HepG2 (cell line): ENCODE measurements at regions not wholly inside any gene's neighbourhood (a gene's known extent, or its start where the extent isn't known, plus 50 kb on each side); places are given as distances from the start of the nearest gene placed in this dataset.

Experiments used
- CTCF ChIP-seq: sonication (generic); formaldehyde crosslinking; IDR thresholded peaks from 2 replicates; pipeline ENCODE4 v1.5.0; 2020; ENCODE audit warnings: mild to moderate bottlenecking, missing genetic modification reagents, moderate library complexity
- FOSL2 ChIP-seq: sonication (generic); formaldehyde crosslinking; IDR thresholded peaks from 2 replicates; pipeline ENCODE4 v1.4.0; 2020; ENCODE audit warnings: missing genetic modification reagents
- GATAD2A ChIP-seq: IDR thresholded peaks from 2 replicates; pipeline ENCODE4 v1.6.1; 2016
- GMEB2 ChIP-seq: IDR thresholded peaks from 2 replicates; pipeline ENCODE4 v1.6.1; 2016; ENCODE audit warnings: missing biosample characterization, missing genetic modification reagents, low read depth
- NR2F6 ChIP-seq, 2 experiments: IDR thresholded peaks; 2 replicates each; pipeline ENCODE4 v1.6.1; 2016; ENCODE audit warnings: antibody characterized with exemption in 1 of 2, mild to moderate bottlenecking in 1 of 2
- PRDM10 ChIP-seq: sonication (generic); formaldehyde crosslinking; IDR thresholded peaks from 2 replicates; pipeline ENCODE4 v1.4.0; 2020; ENCODE audit warnings: low read depth, missing genetic modification reagents
- RAD21 ChIP-seq: fragments of 450-650 bp; formaldehyde crosslinking; IDR thresholded peaks from 2 replicates; pipeline ENCODE4 v1.5.0; 2020; ENCODE audit warnings: mild to moderate bottlenecking
- STAT6 ChIP-seq: sonication (generic); formaldehyde crosslinking; IDR thresholded peaks from 2 replicates; pipeline ENCODE4 v1.4.0; 2020; ENCODE audit warnings: missing genetic modification reagents, mild to moderate bottlenecking, borderline replicate concordance
- SUZ12 ChIP-seq: fragments of 150-350 bp; IDR thresholded peaks from 2 replicates; pipeline ENCODE4 v1.6.1; 2014; ENCODE audit warnings: low read depth, low read length
- TEAD3 ChIP-seq: optimal IDR thresholded peaks from 2 replicates; pipeline ENCODE3; 2016; ENCODE audit warnings: borderline replicate concordance
- XRCC5 ChIP-seq: fragments of 200-400 bp; formaldehyde crosslinking; optimal IDR thresholded peaks from 2 replicates; pipeline ENCODE3; 2017; ENCODE audit warnings: mild to moderate bottlenecking, low read length
- ZBTB37 ChIP-seq: sonication (generic); formaldehyde crosslinking; IDR thresholded peaks from 2 replicates; pipeline ENCODE4 v1.4.0; 2020; ENCODE audit warnings: mild to moderate bottlenecking, missing genetic modification reagents
- ZKSCAN8 ChIP-seq: IDR thresholded peaks from 2 replicates; pipeline ENCODE4 v1.6.1; 2016; ENCODE audit warnings: borderline replicate concordance, missing genetic modification reagents, missing compliant biosample characterization
- ZMYM4 ChIP-seq: sonication (generic); formaldehyde crosslinking; IDR thresholded peaks from 2 replicates; pipeline ENCODE4 v1.8.1; 2023; ENCODE audit warnings: mild to moderate bottlenecking, missing genetic modification reagents
- ZNF205 ChIP-seq: IDR thresholded peaks from 2 replicates; pipeline ENCODE4 v1.6.1; 2018; ENCODE audit warnings: missing biosample characterization, missing genetic modification reagents
- ZNF362 ChIP-seq: sonication (generic); formaldehyde crosslinking; IDR thresholded peaks from 2 replicates; pipeline ENCODE4 v1.4.0; 2020; ENCODE audit warnings: missing genetic modification reagents, mild to moderate bottlenecking, borderline replicate concordance
- ZSCAN31 ChIP-seq: sonication (generic); formaldehyde crosslinking; IDR thresholded peaks from 2 replicates; pipeline ENCODE4 v1.5.0; 2020; ENCODE audit warnings: low read depth, mild to moderate bottlenecking, missing genetic modification reagents

- TF ChIP-seq ZSCAN31 (CRISPR knock-in tag) (no peak), ZKSCAN8 (CRISPR knock-in tag) (no peak), NR2F6 (IDR thresholded peaks at IDR 0.05) (no peak), NR2F6 (CRISPR knock-in tag; IDR thresholded peaks at IDR 0.05) (0 out of 2 replicates have a peak, but pooled peaks have one; percentile 9), ZBTB37 (CRISPR knock-in tag) (no peak), ZNF205 (CRISPR knock-in tag) (0 out of 2 replicates have a peak, but pooled peaks have one; percentile 37), XRCC5 (peak; percentile 59), ZNF362 (CRISPR knock-in tag) (peak; percentile 68), CTCF (CRISPR knock-in tag) (peak; percentile 83), TEAD3 (CRISPR knock-in tag) (peak; percentile 54), FOSL2 (CRISPR knock-in tag) (peak; percentile 32; the same call in 1 of the 2 replicates), SUZ12 (no peak), RAD21 (CRISPR knock-in tag) (peak; percentile 75), ZMYM4 (0 out of 2 replicates have a peak, but pooled peaks have one; percentile 22), STAT6 (CRISPR knock-in tag) (no peak), GMEB2 (CRISPR knock-in tag) (no peak), GATAD2A (CRISPR knock-in tag) (0 out of 2 replicates have a peak, but pooled peaks have one; percentile 20), PRDM10 (peak; percentile 26; the same call in 1 of the 2 replicates)
Measured at GRCh38 chr2:67322353-67323001, 74.7 kb upstream of the ETAA1 start (continued).
